ENCODE measurements at regions not wholly inside any gene's neighbourhood (a gene's known extent, or its start where the extent isn't known, plus 50 kb on each side); places are given as distances from the start of the nearest gene placed in this dataset.

- Histone ChIP-seq H3K4me1 (ENCODE audit: control insufficient read depth in 3 of 3, insufficient read depth in 2 of 3, low read depth in 1 of 3, low read length in 2 of 3) (peaks cover 7 to 24% (median 8%) of the 10 kb centered on the region in 3 donors), H3K27ac (ENCODE audit: low read depth in 1 of 3, low read length in 2 of 3) (no peak overlapping the region), H3K36me3 (ENCODE audit: control insufficient read depth in 3 of 3, insufficient read depth in 2 of 3, low read depth in 1 of 3, low read length in 3 of 3) (no peaks in the 10 kb centered on the region), H3K9me3 (ENCODE audit: control insufficient read depth in 2 of 2, insufficient read depth in 1 of 2, low read depth in 1 of 2, low read length in 1 of 2) (peaks cover 0 to 3% of the 10 kb centered on the region in 2 donors), H3K27me3 (ENCODE audit: control insufficient read depth in 3 of 3, insufficient read depth in 3 of 3, low read length in 3 of 3) (no peaks in the 10 kb centered on the region), H3K4me3 (ENCODE audit: low read depth in 1 of 3, low read length in 3 of 3) (no peak overlapping the region)
- FAIRE-seq (no peak), DNase-seq (peak; percentile 52 to 84)
- WGBS, 3 donors, result 37 to 55% (median 48%) methylated on average over 3 of the region's 3 CpGs
These were observed 50.2 kb upstream of the ROR1 start for GRCh38 chr1:63723602-63724001.

All from small intestine (tissue), 7 donors.